Lower lobe of right lung (tissue), 2 donors: ENCODE measurements at regions not wholly inside any gene's neighbourhood (a gene's known extent, or its start where the extent isn't known, plus 50 kb on each side); places are given as distances from the start of the nearest gene placed in this dataset.

Source experiments
- ATAC-seq, 2 donors: fragments of 200-7000 bp; cut with Tn5 transposase; one replicate each; pipeline ENCODE4 v1.9.1; 2020 to 2022; ENCODE audit warnings: mild to moderate bottlenecking in 2 of 2, moderate library complexity in 2 of 2
- DNase-seq: peaks from one replicate; pipeline ENCODE4 v3.0.0-alpha.2; 2020
- H3K27ac ChIP-seq: fragments of 200-600 bp; one replicate; pipeline ENCODE4 v1.8.0; 2022
- H3K27me3 ChIP-seq: fragments of 200-600 bp; one replicate; pipeline ENCODE4 v1.8.0; 2022; ENCODE audit warnings: low read depth
- H3K36me3 ChIP-seq: fragments of 200-600 bp; one replicate; pipeline ENCODE4 v1.8.0; 2022; ENCODE audit warnings: mild to moderate bottlenecking
- H3K4me1 ChIP-seq: fragments of 200-600 bp; one replicate; pipeline ENCODE4 v1.8.0; 2022
- H3K4me3 ChIP-seq: fragments of 200-600 bp; one replicate; pipeline ENCODE4 v1.8.0; 2022; ENCODE audit warnings: mild to moderate bottlenecking
- H3K9me3 ChIP-seq: fragments of 200-600 bp; one replicate; pipeline ENCODE4 v1.8.0; 2022
- CTCF ChIP-seq: fragments of 200-600 bp; IDR thresholded peaks from one replicate; pipeline ENCODE4 v1.8.0; 2022; ENCODE audit warnings: antibody characterized with exemption, mild to moderate bottlenecking
- intact Hi-C: fragments of 100-400 bp; cut with DNase I; formaldehyde crosslinking; loops from one replicate; pipeline ENCODE4 v1.11.0; 2022
- donor health status: DM: no; HTN: yes; CAD: no; lungs with severe emphysema.

- Histone ChIP-seq H3K4me1 (peaks cover 10% of the 10 kb centered on the region), H3K27ac (no peak overlapping the region), H3K36me3 (no peaks in the 10 kb centered on the region), H3K4me3 (no peak overlapping the region), H3K27me3 (no peaks in the 10 kb centered on the region), H3K9me3 (no peaks in the 10 kb centered on the region)
- ATAC-seq: no peak
- no peak for TF ChIP-seq CTCF
- intact Hi-C loops: no loop called here
- DNase-seq: no peak
Measured at GRCh38 chr6:146904596-146904995, 299.6 kb upstream of the STXBP5 start.

GRCh38 chr6:146905181-146905704 is 299.0 kb upstream of the STXBP5 start:
- Histone ChIP-seq H3K27ac (no peak overlapping the region), H3K4me1 (peaks cover 10% of the 10 kb centered on the region), H3K9me3 (no peaks in the 10 kb centered on the region), H3K27me3 (no peaks in the 10 kb centered on the region), H3K4me3 (no peak overlapping the region), H3K36me3 (no peaks in the 10 kb centered on the region)
- ATAC-seq (no peak), DNase-seq (no peak)
- no peak for TF ChIP-seq CTCF
- intact Hi-C loops: no loop called here

GRCh38 chr6:146908786-146909185 is 295.4 kb upstream of the STXBP5 start:
- H3K4me3 ChIP-seq: no peak overlapping the region
- intact Hi-C loops: no loop called here
- no peak for DNase-seq
- H3K27me3 ChIP-seq: no peaks in the 10 kb centered on the region
- peaks cover 15% of the 10 kb centered on the region for H3K4me1 ChIP-seq
- TF ChIP-seq CTCF: no peak
- no peaks in the 10 kb centered on the region for H3K9me3 ChIP-seq
- no peak for ATAC-seq
- no peak overlapping the region for H3K27ac ChIP-seq
- no peaks in the 10 kb centered on the region for H3K36me3 ChIP-seq

- H3K27ac ChIP-seq: no peak overlapping the region
- DNase-seq: no peak
- no peak for TF ChIP-seq CTCF
- ATAC-seq: no peak
- no peak overlapping the region for H3K4me3 ChIP-seq
- no peaks in the 10 kb centered on the region for H3K27me3 ChIP-seq
- intact Hi-C loops: no loop called here
- peaks cover 18% of the 10 kb centered on the region for H3K4me1 ChIP-seq
- no peaks in the 10 kb centered on the region for H3K36me3 ChIP-seq
- no peaks in the 10 kb centered on the region for H3K9me3 ChIP-seq
Measured at GRCh38 chr6:146909376-146909775, 294.8 kb upstream of the STXBP5 start.

GRCh38 chr6:146909886-146910285 is 294.3 kb upstream of the STXBP5 start:
- Histone ChIP-seq H3K9me3 (no peaks in the 10 kb centered on the region), H3K36me3 (no peaks in the 10 kb centered on the region), H3K4me3 (no peak overlapping the region), H3K27me3 (no peaks in the 10 kb centered on the region), H3K4me1 (peaks cover 20% of the 10 kb centered on the region), H3K27ac (no peak overlapping the region)
- intact Hi-C loops: no loop called here
- TF ChIP-seq CTCF: no peak
- DNase-seq (no peak), ATAC-seq (no peak)

GRCh38 chr6:146910611-146911010 is 293.6 kb upstream of the STXBP5 start:
- Histone ChIP-seq H3K27ac (no peak overlapping the region), H3K36me3 (no peaks in the 10 kb centered on the region), H3K4me3 (no peak overlapping the region), H3K27me3 (no peaks in the 10 kb centered on the region), H3K9me3 (no peaks in the 10 kb centered on the region), H3K4me1 (peaks cover 17% of the 10 kb centered on the region)
- intact Hi-C loops: no loop called here
- TF ChIP-seq CTCF: no peak
- ATAC-seq (no peak), DNase-seq (no peak)
